IMR-90 (cell line): ENCODE measurements at regions not wholly inside any gene's neighbourhood (a gene's known extent, or its start where the extent isn't known, plus 50 kb on each side); places are given as distances from the start of the nearest gene placed in this dataset.

Experiments
- ATAC-seq: fragments of 200-7000 bp; cut with Tn5 transposase; 2 replicates; pipeline ENCODE4 v1.9.1; 2020; ENCODE audit warnings: low read depth, mild to moderate bottlenecking, moderate library complexity
- BruUV-seq: library from RNA; stranded (reverse); fragments of 400-500 nt; replicated peaks from 2 replicates; lab custom pipeline; 2021; lab: Mats Ljungman, UMichigan
- CTCF ChIA-PET: fragments of 300-600 bp; formaldehyde crosslinking; extraction: SDS; loops from one replicate; lab custom pipeline; 2021; ENCODE audit warnings: antibody characterized with exemption; lab: Yijun Ruan, JAX
- POLR2A ChIA-PET: fragments of 300-600 bp; sonication (Branson Sonifier 250); formaldehyde crosslinking; loops from one replicate; lab custom pipeline; 2022; ENCODE audit warnings: antibody characterized with exemption; ENCODE audit not compliant: unreplicated experiment; lab: Charles Lee
- DNase-seq: peaks from one replicate; pipeline ENCODE4 v3.0.0; 2013
- H2AFZ ChIP-seq: replicated peaks from 2 replicates; pipeline ENCODE3; 2013; ENCODE audit warnings: low read length, mild to moderate bottlenecking; ENCODE audit not compliant: poor library complexity
- H2AK5ac ChIP-seq: 2 replicates; pipeline ENCODE4 v1.6.1; 2013; ENCODE audit warnings: low read depth, low read length, inconsistent platforms
- H2AK9ac ChIP-seq: replicated peaks from 2 replicates; pipeline ENCODE3; 2013; ENCODE audit warnings: mild to moderate bottlenecking, low read depth, low read length, moderate library complexity; ENCODE audit not compliant: poor library complexity
- H2BK120ac ChIP-seq: 2 replicates; pipeline ENCODE4 v1.6.1; 2013; ENCODE audit warnings: low read depth, low read length, inconsistent platforms
- H2BK15ac ChIP-seq: 3 replicates; pipeline ENCODE4 v1.6.1; 2013; ENCODE audit warnings: low read depth, low read length, inconsistent platforms
- H2BK20ac ChIP-seq: 2 replicates; pipeline ENCODE4 v1.6.1; 2013; ENCODE audit warnings: low read depth, mild to moderate bottlenecking, inconsistent platforms, low read length, moderate library complexity
- H2BK5ac ChIP-seq: 2 replicates; pipeline ENCODE4 v1.6.1; 2013; ENCODE audit warnings: mild to moderate bottlenecking, low read depth, low read length, inconsistent platforms; ENCODE audit not compliant: poor library complexity, severe bottlenecking
- H3K14ac ChIP-seq: replicated peaks from 2 replicates; pipeline ENCODE4 v1.6.1; 2013; ENCODE audit warnings: low read depth, low read length, inconsistent platforms
- H3K18ac ChIP-seq: 2 replicates; pipeline ENCODE4 v1.6.1; 2013; ENCODE audit warnings: low read depth, low read length, control low read depth
- H3K23ac ChIP-seq: 2 replicates; pipeline ENCODE4 v1.6.1; 2013; ENCODE audit warnings: low read depth, low read length, inconsistent platforms
- H3K27ac ChIP-seq: 2 replicates; pipeline ENCODE4 v1.5.1; 2013; ENCODE audit warnings: mild to moderate bottlenecking, control low read depth, low read length; ENCODE audit not compliant: insufficient read depth
- H3K27me3 ChIP-seq: 2 replicates; pipeline ENCODE4 v1.6.1; 2013; ENCODE audit warnings: low read length; ENCODE audit not compliant: control insufficient read depth, insufficient read depth
- H3K36me3 ChIP-seq: 2 replicates; pipeline ENCODE4 v1.6.1; 2013; ENCODE audit warnings: low read length, mixed read lengths; ENCODE audit not compliant: control insufficient read depth, insufficient read depth
- H3K4ac ChIP-seq: 2 replicates; pipeline ENCODE4 v1.6.1; 2013; ENCODE audit warnings: low read depth, low read length, inconsistent platforms
- H3K4me1 ChIP-seq: 2 replicates; pipeline ENCODE4 v1.6.1; 2013; ENCODE audit warnings: low read length, mixed read lengths; ENCODE audit not compliant: control insufficient read depth, insufficient read depth
- H3K4me2 ChIP-seq: 2 replicates; pipeline ENCODE4 v1.6.1; 2013; ENCODE audit warnings: low read depth, mild to moderate bottlenecking, control low read depth, low read length, moderate library complexity
- H3K4me3 ChIP-seq: 2 replicates; pipeline ENCODE4 v1.5.1; 2013; ENCODE audit warnings: low read depth, mild to moderate bottlenecking, control low read depth, low read length, moderate library complexity; ENCODE audit not compliant: insufficient read depth
- H3K56ac ChIP-seq: 2 replicates; pipeline ENCODE4 v1.6.1; 2013; ENCODE audit warnings: low read length, inconsistent platforms; ENCODE audit not compliant: insufficient read depth; ENCODE audit errors: extremely low read depth
- H3K79me1 ChIP-seq, 2 experiments: 2 replicates each; pipeline ENCODE4 v1.6.1; 2013; ENCODE audit warnings: low read length in 2 of 2, inconsistent platforms in 1 of 2, low read depth in 1 of 2
- H3K9ac ChIP-seq: 2 replicates; pipeline ENCODE4 v1.6.1; 2013; ENCODE audit warnings: low read depth, low read length, control low read depth
- H3K9me1 ChIP-seq: 2 replicates; pipeline ENCODE4 v1.6.1; 2013; ENCODE audit warnings: low read length, inconsistent platforms; ENCODE audit not compliant: insufficient read depth
- H3K9me3 ChIP-seq: 2 replicates; pipeline ENCODE4 v1.6.1; 2013; ENCODE audit warnings: low read length; ENCODE audit not compliant: control insufficient read depth, insufficient read depth
- H4K20me1 ChIP-seq: 2 replicates; pipeline ENCODE4 v1.6.1; 2013; ENCODE audit warnings: low read length, inconsistent platforms; ENCODE audit not compliant: insufficient read depth
- H4K5ac ChIP-seq: 2 replicates; pipeline ENCODE4 v1.6.1; 2013; ENCODE audit warnings: mild to moderate bottlenecking, low read depth, low read length, control low read depth
- H4K8ac ChIP-seq, 2 experiments: 2 replicates each; pipeline ENCODE4 v1.6.1; 2013; ENCODE audit warnings: low read depth in 2 of 2, low read length in 2 of 2, control low read depth in 1 of 2, inconsistent platforms in 1 of 2
- H4K91ac ChIP-seq: 2 replicates; pipeline ENCODE4 v1.6.1; 2013; ENCODE audit warnings: low read depth, low read length, inconsistent platforms; ENCODE audit not compliant: insufficient read depth
- BHLHE40 ChIP-seq: fragments of 150-350 bp; IDR thresholded peaks from 2 replicates; pipeline ENCODE4 v1.6.1; 2016; ENCODE audit warnings: mild to moderate bottlenecking, low read depth, low read length
- CEBPB ChIP-seq: IDR thresholded peaks from 2 replicates; pipeline ENCODE4 v1.6.1; 2012; ENCODE audit warnings: low read depth, low read length, improper control_type of control experiment
- CHD1 ChIP-seq: IDR thresholded peaks from 2 replicates; pipeline ENCODE4 v1.6.1; 2012; ENCODE audit warnings: low read depth, low read length, improper control_type of control experiment
- FOS ChIP-seq: fragments of 150-350 bp; IDR thresholded peaks from 2 replicates; pipeline ENCODE4 v1.6.1; 2016; ENCODE audit warnings: low read depth, low read length
- MAFK ChIP-seq: IDR thresholded peaks from 2 replicates; pipeline ENCODE4 v1.6.1; 2012; ENCODE audit warnings: low read depth, low read length, improper control_type of control experiment
- MAZ ChIP-seq: IDR thresholded peaks from 2 replicates; pipeline ENCODE4 v1.6.1; 2012; ENCODE audit warnings: low read depth, mild to moderate bottlenecking, low read length, improper control_type of control experiment, moderate library complexity, borderline replicate concordance
- MXI1 ChIP-seq: IDR thresholded peaks from 2 replicates; pipeline ENCODE4 v1.6.1; 2012; ENCODE audit warnings: low read depth, mild to moderate bottlenecking, low read length, moderate library complexity, borderline replicate concordance
- NFE2L2 ChIP-seq: fragments of 150-350 bp; IDR thresholded peaks from 2 replicates; pipeline ENCODE4 v1.6.1; 2016; ENCODE audit warnings: low read depth, mild to moderate bottlenecking, low read length
- POLR2A ChIP-seq: IDR thresholded peaks from 2 replicates; pipeline ENCODE4 v1.6.1; 2012; ENCODE audit warnings: mild to moderate bottlenecking, low read depth, low read length
- RAD21 ChIP-seq: IDR thresholded peaks from 2 replicates; pipeline ENCODE4 v1.6.1; 2012; ENCODE audit warnings: low read length, improper control_type of control experiment
- RCOR1 ChIP-seq: IDR thresholded peaks from 2 replicates; pipeline ENCODE4 v1.6.1; 2012; ENCODE audit warnings: mild to moderate bottlenecking, low read length, improper control_type of control experiment; ENCODE audit not compliant: insufficient replicate concordance
- RFX5 ChIP-seq: IDR thresholded peaks from 2 replicates; pipeline ENCODE4 v1.8.0; 2012; ENCODE audit warnings: low read depth, mild to moderate bottlenecking, low read length, moderate library complexity
- SMC3 ChIP-seq: fragments of 150-350 bp; IDR thresholded peaks from 2 replicates; pipeline ENCODE4 v1.6.1; 2016; ENCODE audit warnings: low read depth, mild to moderate bottlenecking, antibody characterized with exemption, low read length, moderate library complexity
- WGBS, 2 experiments: methylation state at CpG; one replicate each; pipeline versions ENCODE4 v1.1.5 to v1.1.7; 2013; ENCODE audit warnings: missing lambda C conversion rate in 2 of 2; ENCODE audit not compliant: insufficient read length in 1 of 2; ENCODE audit errors: extremely low coverage in 2 of 2; 5-methylcytosine and 5-hydroxymethylcytosine counted together
- dilution Hi-C: fragments of 300-500 bp; cut with HindIII; formaldehyde crosslinking; loops from one replicate; pipeline ENCODE4 v1.14.3; 2018; ENCODE audit warnings: low sequenced_read_pairs; ENCODE audit not compliant: unreplicated experiment
- in situ Hi-C: fragments of 300-500 bp; cut with MboI; formaldehyde crosslinking; loops from 3 replicates; pipeline ENCODE4 v1.14.3; 2019; ENCODE audit warnings: low sequenced_read_pairs, inconsistent platforms, mixed read lengths
- intact Hi-C: fragments of 100-400 bp; cut with micrococcal nuclease; formaldehyde crosslinking; loops from 2 replicates; pipeline ENCODE4 v1.10.0; 2022
- TF ChIP-seq, protein P1 (sequence below): fragments of 150-350 bp; IDR thresholded peaks from 2 replicates; pipeline ENCODE4 v1.6.1; 2017; ENCODE audit warnings: mild to moderate bottlenecking, antibody characterized with exemption, low read length, low read depth
- TF ChIP-seq, protein P2 (sequence below): conservative IDR thresholded peaks from 2 replicates; pipeline ENCODE4 v1.5.1; 2012; ENCODE audit warnings: mild to moderate bottlenecking, low read depth, low read length, improper control_type of control experiment
- TF ChIP-seq, protein P3 (sequence below): fragments of 150-350 bp; IDR thresholded peaks from 2 replicates; pipeline ENCODE4 v1.6.1; 2016; ENCODE audit warnings: low read depth, mild to moderate bottlenecking, low read length, moderate library complexity, borderline replicate concordance

DNA sequence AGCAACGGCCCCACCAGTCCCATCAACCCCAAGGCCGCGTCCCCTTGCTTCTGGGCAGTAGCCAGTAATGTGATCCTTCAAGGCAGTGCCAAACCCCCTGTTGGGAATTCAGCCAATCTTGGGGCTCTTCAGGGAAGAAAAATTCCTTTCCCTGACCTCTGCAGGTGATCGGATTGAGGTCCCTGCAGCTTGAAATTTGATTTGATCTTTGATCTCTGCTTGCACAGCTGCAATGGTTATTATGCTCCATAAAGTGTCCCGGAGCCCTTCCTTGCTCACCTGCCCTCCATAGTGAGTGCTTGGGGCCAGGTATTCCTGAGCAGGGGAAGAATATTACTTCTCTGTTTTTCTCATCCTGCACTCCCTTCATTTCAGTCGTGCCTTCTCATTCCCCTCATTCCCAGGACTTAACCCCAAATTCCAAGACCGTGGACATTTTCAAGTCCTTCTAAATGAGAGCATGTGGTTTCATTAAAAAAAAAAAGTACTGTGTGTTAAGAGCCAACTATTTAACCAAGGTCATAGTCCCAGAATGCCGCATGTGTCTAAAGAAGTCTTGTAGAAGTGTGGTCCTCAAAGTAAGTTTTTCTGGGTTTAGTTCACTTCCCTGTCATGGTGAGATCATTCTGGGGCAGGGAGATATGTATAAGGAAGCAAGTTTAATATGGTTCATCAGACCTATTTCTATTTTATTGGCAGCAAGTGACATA, 56.3 kb downstream of the SOX9 start:
- H3K9ac ChIP-seq: no peak overlapping the region
- H4K91ac ChIP-seq: no peak overlapping the region
- no peak overlapping the region for H2BK15ac ChIP-seq
- intact Hi-C loops: no loop called here
- no peaks in the 10 kb centered on the region; the same call in 1 of the 2 replicates for H3K27me3 ChIP-seq
- dilution Hi-C loops: no loop called here
- no peak overlapping the region for H3K4me2 ChIP-seq
- no peak overlapping the region for H3K18ac ChIP-seq
- ChIA-PET CTCF (interaction anchor here (0.6 kb wide), 1 partner anchor 87 kb away, joined by 7 read pairs; no protein-coding TSS in a partner anchor), POLR2A (no interaction called here)
- H3K4me1 ChIP-seq: no peaks in the 10 kb centered on the region; the same call in 1 of the 2 replicates
- no peak overlapping the region for H3K14ac ChIP-seq
- no peak overlapping the region for H2AK5ac ChIP-seq
- no peak overlapping the region for H4K5ac ChIP-seq
- in situ Hi-C loops: no loop called here
- no peak overlapping the region for H2AK9ac ChIP-seq
- H3K79me1 ChIP-seq: no peaks in the 10 kb centered on the region
- H3K23ac ChIP-seq: no peak overlapping the region
- H4K20me1 ChIP-seq: no peaks in the 10 kb centered on the region
- H3K4ac ChIP-seq: no peak overlapping the region
- H3K9me1 ChIP-seq: no peaks in the 10 kb centered on the region
- no peak overlapping the region for H3K56ac ChIP-seq
- no peak for ATAC-seq
- H3K4me3 ChIP-seq: no peak overlapping the region
- H2BK120ac ChIP-seq: no peak overlapping the region
- no peak overlapping the region for H2BK5ac ChIP-seq
- TF ChIP-seq FOS: no peak
- TF ChIP-seq BHLHE40: no peak
- no peak for TF ChIP-seq RAD21
- TF ChIP-seq SMC3: no peak
- no peak for TF ChIP-seq NFE2L2
- TF ChIP-seq RCOR1: no peak
- no peak for TF ChIP-seq POLR2A
- TF ChIP-seq, protein P1, sequence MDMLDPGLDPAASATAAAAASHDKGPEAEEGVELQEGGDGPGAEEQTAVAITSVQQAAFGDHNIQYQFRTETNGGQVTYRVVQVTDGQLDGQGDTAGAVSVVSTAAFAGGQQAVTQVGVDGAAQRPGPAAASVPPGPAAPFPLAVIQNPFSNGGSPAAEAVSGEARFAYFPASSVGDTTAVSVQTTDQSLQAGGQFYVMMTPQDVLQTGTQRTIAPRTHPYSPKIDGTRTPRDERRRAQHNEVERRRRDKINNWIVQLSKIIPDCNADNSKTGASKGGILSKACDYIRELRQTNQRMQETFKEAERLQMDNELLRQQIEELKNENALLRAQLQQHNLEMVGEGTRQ: no peak
- no peak for TF ChIP-seq CEBPB
- no peak for TF ChIP-seq MAZ
- TF ChIP-seq MAFK: no peak
- TF ChIP-seq, protein P2, sequence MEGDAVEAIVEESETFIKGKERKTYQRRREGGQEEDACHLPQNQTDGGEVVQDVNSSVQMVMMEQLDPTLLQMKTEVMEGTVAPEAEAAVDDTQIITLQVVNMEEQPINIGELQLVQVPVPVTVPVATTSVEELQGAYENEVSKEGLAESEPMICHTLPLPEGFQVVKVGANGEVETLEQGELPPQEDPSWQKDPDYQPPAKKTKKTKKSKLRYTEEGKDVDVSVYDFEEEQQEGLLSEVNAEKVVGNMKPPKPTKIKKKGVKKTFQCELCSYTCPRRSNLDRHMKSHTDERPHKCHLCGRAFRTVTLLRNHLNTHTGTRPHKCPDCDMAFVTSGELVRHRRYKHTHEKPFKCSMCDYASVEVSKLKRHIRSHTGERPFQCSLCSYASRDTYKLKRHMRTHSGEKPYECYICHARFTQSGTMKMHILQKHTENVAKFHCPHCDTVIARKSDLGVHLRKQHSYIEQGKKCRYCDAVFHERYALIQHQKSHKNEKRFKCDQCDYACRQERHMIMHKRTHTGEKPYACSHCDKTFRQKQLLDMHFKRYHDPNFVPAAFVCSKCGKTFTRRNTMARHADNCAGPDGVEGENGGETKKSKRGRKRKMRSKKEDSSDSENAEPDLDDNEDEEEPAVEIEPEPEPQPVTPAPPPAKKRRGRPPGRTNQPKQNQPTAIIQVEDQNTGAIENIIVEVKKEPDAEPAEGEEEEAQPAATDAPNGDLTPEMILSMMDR: no peak
- no peak for TF ChIP-seq CHD1
- no peak for TF ChIP-seq MXI1
- TF ChIP-seq, protein P3, sequence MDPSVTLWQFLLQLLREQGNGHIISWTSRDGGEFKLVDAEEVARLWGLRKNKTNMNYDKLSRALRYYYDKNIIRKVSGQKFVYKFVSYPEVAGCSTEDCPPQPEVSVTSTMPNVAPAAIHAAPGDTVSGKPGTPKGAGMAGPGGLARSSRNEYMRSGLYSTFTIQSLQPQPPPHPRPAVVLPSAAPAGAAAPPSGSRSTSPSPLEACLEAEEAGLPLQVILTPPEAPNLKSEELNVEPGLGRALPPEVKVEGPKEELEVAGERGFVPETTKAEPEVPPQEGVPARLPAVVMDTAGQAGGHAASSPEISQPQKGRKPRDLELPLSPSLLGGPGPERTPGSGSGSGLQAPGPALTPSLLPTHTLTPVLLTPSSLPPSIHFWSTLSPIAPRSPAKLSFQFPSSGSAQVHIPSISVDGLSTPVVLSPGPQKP: no peak
- TF ChIP-seq RFX5: no peak
- no peak overlapping the region for H2AFZ ChIP-seq
- no peaks in the 10 kb centered on the region for H3K36me3 ChIP-seq
- peak; percentile 77 for DNase-seq
- H2BK20ac ChIP-seq: no peak overlapping the region
- no peak overlapping the region for H3K27ac ChIP-seq
- BruUV-seq: no TSS peak
- WGBS, 2 experiments: no CpG with 5 or more reads among the region's 8 CpGs
- no peaks in the 10 kb centered on the region for H3K9me3 ChIP-seq
- no peak overlapping the region for H4K8ac ChIP-seq
